Myocyte (in vitro differentiated cells): ENCODE measurements at regions not wholly inside any gene's neighbourhood (a gene's known extent, or its start where the extent isn't known, plus 50 kb on each side); places are given as distances from the start of the nearest gene placed in this dataset. TPM values are rescaled to one million over a fixed set of nuclear protein-coding genes. Genes with fewer than 3 reads are reported as not detected.

Experiments
- microRNA counts: library from miRNA; unstranded; fragments of <30 nt; microRNA quantifications from one replicate; lab custom pipeline; 2016
- microRNA-seq: library from miRNA; unstranded; fragments of <30 nt; microRNA quantifications from one replicate; pipeline ENCODE4, GENCODE V29; 2016

MicroRNAs in the stretch of these regions (microRNA counts, 767-probe panel; counts per million panel counts)
- microRNA hsa-miR-190a (lab: Ali Mortazavi, UCI): not detected

Small RNA genes lying in the stretch of these regions (microRNA-seq; reads per million reads assigned to microRNA genes)
- gene MIR190A (71.4 reads per million, percentile 51 among the genes with 10 or more reads in this experiment), gene MIR6085 (not detected), gene MIR8067 (not detected)
